HG02943 (cell line): ENCODE measurements at regions not wholly inside any gene's neighbourhood (a gene's known extent, or its start where the extent isn't known, plus 50 kb on each side); places are given as distances from the start of the nearest gene placed in this dataset.
"Not testable (repeated sequence)": the region's sequence is repeated elsewhere in the genome, so short reads cannot be mapped to it uniquely, and the experiment has no call there.

Experiments
- ATAC-seq: cut with Tn5 transposase; IDR thresholded peaks from one replicate; pipeline ENCODE4 v1.9.1; 2021; ENCODE audit warnings: mild to moderate bottlenecking, low read depth, moderate library complexity; ENCODE audit not compliant: unreplicated experiment

GRCh38 chr14:22184157-22184829, 404.7 kb downstream of the DAD1 start:
- ATAC-seq = no peak

DNA sequence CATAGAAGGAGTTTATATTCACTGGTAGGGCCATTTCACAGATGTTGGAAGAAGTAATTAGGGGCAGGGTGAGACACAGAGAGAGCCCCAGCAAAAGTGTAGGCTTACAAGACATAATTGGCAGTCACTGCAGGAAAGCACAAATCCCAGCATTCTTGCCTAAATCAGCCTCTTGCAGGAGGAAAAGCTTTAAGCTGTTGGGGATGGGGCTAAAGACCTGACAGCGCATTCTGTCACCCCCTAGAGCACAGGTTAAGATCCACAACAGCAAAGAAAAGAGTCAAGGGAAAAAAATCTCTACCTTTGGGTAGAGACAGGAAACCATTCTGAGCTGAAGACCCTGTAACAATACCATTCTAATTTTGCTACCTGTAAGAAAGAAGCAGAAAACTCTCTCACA, 409.0 kb downstream of the DAD1 start:
- no peak for ATAC-seq

- ATAC-seq = no peak
Observed at GRCh38 chr14:22179190-22179589, 409.8 kb downstream of the DAD1 start.

DNA sequence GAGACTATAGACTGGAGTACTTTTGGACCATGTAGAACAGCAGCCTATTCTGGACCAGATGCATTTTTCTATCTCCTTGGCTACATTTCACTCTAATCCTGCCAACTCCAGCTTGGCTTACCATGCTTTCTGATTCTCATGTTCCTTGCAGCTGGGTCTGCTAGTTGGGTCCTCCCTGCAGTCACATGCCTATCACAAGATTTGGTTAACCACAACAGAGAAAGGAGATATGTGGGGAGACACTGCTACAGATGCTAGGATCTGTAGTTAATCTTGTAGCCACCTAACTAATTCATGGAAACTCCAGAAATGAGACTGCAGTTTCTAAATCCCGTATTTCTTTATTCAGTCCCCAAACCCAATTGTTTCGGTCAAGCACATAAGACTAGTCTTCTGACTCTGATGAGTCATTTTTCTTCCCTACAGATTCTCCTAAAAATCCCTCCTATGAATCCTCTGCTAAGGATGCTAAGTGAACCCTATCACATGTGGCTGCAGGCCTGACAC, 410.6 kb downstream of the DAD1 start:
- no peak for ATAC-seq

DNA sequence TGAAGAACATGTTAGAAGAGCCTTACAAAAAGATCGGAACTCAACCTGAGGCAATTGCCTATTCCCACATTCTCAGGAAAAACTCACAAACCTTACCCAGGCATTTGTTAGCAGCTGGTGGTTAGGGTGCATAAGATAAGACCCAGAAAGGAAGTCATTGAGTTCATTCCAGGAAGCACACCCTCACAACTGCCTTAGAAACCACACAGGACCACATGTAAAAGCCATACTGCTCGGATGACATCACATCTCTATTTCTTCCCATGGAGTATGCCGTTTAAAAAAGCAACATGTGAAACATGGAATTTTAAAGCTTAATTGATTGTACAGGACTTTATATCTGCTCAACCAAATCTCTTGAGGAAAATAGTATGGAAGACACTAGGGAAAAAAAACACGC, 411.2 kb downstream of the DAD1 start:
- no peak for ATAC-seq

- no peak for ATAC-seq
Observed at GRCh38 chr14:22176957-22177356, 412.1 kb downstream of the DAD1 start.

DNA sequence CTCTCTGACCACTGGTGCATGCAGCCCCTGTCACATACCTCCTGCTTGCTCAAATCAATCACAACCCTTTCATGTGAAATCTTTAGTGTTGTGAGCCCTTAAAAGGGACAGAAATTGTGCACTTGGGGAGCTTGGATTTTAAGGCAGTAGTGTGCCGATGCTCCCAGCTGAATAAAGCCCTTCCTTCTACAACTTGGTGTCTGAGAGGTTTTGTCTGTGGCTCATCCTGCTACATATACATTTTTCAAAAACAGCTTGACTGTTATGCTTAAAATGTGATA, 413.8 kb downstream of the DAD1 start:
- not testable (repeated sequence) for ATAC-seq

GRCh38 chr14:22174412-22175277, 414.4 kb downstream of the DAD1 start:
- no peak for ATAC-seq

- ATAC-seq = no peak
Observed at GRCh38 chr14:22168092-22168955, 420.7 kb downstream of the DAD1 start.

DNA sequence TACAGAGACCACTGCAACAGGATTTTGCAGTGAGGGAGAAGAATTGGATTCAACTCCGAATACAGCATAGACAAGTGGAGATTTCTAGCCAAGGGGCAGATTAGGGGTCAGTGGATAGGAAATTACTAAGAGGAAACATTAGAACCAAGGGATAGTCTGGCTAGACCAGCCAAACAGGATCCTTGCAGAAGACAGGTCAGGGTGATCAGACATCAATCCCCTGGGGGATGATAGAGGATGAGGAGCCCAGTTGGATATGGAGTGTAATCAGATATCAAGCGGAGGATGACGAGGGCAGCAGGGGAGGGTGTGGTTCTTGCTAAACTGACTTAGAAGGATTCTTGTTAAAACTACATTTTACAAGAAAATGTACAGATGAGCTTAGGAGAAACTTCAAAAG, 424.4 kb downstream of the DAD1 start:
- no peak for ATAC-seq

- ATAC-seq = no peak
Observed at GRCh38 chr14:22163051-22163450, 426.0 kb downstream of the DAD1 start.

DNA sequence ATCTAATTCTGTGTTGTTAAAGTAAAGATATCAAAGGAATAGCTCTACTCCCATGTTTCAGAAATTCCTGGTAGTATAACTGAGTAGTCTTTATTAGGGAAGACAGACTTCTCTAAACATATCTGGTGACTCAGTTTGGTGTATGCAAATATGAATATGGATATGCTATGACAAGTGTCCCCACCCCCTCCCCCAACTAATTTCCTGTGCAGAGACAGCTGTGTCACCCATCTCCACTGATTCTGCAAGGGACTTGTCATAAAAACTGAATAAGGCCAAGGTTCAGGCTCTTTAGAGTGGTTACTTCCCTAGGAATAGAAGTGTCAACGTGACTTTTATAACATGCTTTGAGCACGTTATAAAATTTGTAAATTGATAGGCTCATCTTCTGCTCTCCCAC, 429.1 kb downstream of the DAD1 start:
- no peak for ATAC-seq

DNA sequence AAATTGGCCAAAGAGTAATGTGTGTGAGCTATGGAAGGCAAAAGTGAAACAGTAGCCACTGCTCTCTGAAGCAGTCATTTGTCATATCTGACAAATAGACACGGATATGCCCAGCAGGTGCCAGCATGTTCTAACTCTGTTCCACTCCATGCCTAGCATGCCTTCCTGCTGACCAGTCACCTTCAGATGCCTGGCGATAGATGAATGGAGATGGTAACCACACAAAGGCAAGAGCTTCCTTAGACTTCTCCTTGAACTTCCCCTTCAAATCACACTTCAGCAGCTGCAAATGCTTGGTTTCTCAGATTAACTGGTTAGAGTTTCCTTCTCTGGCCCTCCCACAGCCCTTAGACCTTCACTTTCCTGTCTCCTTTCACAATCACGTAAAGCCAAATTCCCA, 429.9 kb downstream of the DAD1 start:
- ATAC-seq = no peak

DNA sequence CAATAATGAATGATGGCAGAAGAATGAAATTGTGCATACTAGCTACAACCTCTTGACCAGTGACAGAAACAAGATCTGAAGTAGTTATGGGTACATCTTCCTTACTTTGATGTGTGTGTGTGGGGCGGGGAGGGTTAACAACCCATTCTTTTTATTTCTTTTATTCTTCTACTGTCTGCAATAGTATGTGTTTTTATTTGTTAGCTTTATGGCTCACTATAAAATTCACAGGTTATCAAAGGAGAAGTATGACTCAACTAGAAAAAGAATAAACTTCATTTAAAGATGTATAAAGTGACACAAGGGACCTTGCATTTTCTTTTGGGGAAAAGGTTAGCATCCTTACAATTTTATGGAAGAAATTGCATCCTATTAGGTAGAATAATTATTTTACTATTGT, 430.5 kb downstream of the DAD1 start:
- no peak for ATAC-seq

DNA sequence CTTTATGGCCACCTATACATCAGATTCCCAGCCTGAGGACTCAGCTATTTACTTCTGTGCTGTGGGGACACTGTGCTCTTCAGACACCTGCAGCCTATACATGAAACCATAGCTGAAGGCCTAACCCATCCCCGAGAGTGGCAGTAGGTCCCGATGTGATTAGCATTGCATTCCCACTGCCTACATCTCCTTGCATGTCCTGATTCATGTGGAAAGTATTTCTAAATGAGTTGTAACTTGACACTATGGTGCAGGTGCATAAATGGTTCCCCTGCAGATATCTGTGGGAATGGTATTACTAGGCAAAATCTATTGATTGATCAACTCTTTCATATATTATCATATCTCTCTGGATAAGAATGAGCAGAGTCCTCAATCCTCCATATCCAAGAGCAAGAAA, 433.5 kb downstream of the DAD1 start:
- no peak for ATAC-seq

DNA sequence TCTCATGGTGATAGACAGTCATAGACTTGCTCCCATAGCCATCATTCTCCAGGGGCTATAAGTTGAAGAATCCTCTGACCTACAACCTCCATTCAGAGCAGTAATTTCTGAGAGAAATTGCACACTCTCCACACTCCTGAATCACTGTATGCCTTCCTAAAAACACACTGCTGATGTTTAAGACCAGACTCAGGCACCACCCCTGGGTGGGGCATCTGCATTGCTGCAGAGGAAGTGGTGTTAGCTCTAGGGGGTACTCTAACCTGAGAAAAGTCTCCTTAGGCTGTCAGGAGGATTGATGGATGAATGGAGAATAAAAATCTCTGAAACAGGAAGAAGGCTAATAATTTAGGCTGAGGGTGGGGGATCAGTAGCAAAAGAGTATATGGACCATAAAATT, 436.1 kb downstream of the DAD1 start:
- no peak for ATAC-seq

GRCh38 chr14:22152161-22152870, 436.7 kb downstream of the DAD1 start:
- no peak for ATAC-seq

- no peak for ATAC-seq
Observed at GRCh38 chr14:22151121-22151520, 437.9 kb downstream of the DAD1 start.

DNA sequence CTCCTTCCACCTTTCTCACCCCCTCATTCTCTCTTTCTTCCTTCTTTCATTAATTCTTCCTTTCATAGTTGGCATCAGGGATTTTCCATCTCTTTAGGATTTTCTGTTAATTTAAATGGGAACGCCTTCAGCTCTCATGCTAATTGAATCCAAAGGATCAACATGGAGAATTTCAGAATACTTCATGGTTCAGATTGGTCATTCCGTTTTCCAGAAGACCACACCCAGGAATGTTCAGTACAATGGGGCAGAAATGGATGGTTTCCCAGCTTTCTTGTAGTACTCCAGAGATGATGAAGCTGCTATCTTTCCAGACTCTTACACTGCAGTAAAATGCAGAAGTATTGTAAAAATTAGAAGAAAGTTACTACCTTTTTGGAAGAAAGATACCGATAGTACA, 440.0 kb downstream of the DAD1 start:
- ATAC-seq = no peak

DNA sequence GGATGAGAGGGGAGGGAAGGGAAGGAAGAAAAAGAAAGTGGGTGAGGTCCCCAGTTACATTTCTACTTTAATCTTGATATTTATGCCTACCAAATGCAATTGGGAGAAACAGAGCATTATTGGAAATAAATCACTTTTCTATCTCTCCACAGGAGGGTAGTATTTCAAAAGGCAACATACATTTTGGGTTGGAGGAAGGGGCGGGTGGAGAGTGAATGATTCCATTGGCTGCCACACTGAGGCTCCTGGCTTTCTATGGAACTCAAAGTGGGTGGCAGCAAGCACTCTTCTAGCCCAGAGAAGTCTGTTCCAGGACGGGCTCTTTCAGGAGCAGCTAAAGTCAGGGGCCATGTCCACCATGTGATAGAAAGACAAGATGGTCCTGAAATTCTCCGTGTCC, 441.3 kb downstream of the DAD1 start:
- ATAC-seq = no peak

DNA sequence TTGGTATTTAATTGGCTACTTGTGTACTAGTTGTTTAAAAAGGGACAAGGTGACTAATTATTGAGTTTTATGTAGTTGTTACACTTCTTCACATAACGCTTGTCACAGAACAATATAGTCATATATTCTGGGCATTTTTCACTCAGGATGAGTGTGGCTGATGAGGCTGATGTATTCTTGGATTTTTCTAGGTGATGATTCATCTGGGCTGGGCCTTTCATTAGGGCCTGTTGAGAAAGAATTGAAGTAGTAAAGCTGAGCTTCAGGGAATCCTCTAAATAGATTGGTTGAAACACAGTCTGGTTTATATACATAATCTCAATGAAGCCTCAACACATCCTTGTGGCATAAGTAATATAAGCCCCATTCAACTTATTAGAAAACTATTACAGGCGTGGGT, 445.7 kb downstream of the DAD1 start:
- ATAC-seq = no peak
